NB4 (cell line): ENCODE measurements at regions not wholly inside any gene's neighbourhood (a gene's known extent, or its start where the extent isn't known, plus 50 kb on each side); places are given as distances from the start of the nearest gene placed in this dataset.
"Not testable (repeated sequence)": the region's sequence is repeated elsewhere in the genome, so short reads cannot be mapped to it uniquely, and the experiment has no call there.

Experiments used
- DNase-seq: peaks from one replicate; pipeline ENCODE4 v3.0.0; 2010; ENCODE audit warnings: low read depth
- H3K4me3 ChIP-seq: one replicate; pipeline ENCODE4 v1.5.1; 2011; ENCODE audit warnings: mild to moderate bottlenecking, low read depth, low read length, moderate library complexity
- CTCF ChIP-seq: IDR thresholded peaks from one replicate; pipeline ENCODE4 v1.5.1; 2012; ENCODE audit warnings: low read depth, low read length
- MAX ChIP-seq: IDR thresholded peaks from 2 replicates; pipeline ENCODE4 v1.6.1; 2011; ENCODE audit warnings: low read depth, low read length
- MYC ChIP-seq: IDR thresholded peaks from 2 replicates; pipeline ENCODE4 v1.6.1; 2011; ENCODE audit warnings: low read depth, low read length
- POLR2A ChIP-seq: IDR thresholded peaks from 2 replicates; pipeline ENCODE4 v1.6.1; 2011; ENCODE audit warnings: mild to moderate bottlenecking; ENCODE audit not compliant: insufficient read length; ENCODE audit errors: extremely low read depth

GRCh38 chr17:31646642-31647041 lies 212.4 kb downstream of the COPRS start:
- DNase-seq: no peak
- TF ChIP-seq CTCF: no peak
- no peak for TF ChIP-seq MAX
- TF ChIP-seq MYC: no peak
- no peak for TF ChIP-seq POLR2A
- no peak overlapping the region for H3K4me3 ChIP-seq

- DNase-seq: no peak
These were observed 213.7 kb downstream of the COPRS start for GRCh38 chr17:31645351-31645750.

GRCh38 chr17:31631766-31632165 lies 227.3 kb downstream of the COPRS start:
- TF ChIP-seq POLR2A (no peak), MYC (no peak)
- no peak for DNase-seq
- H3K4me3 ChIP-seq: no peak overlapping the region

More at GRCh38 chr17:31645351-31645750, 213.7 kb downstream of the COPRS start:
- no peak overlapping the region for H3K4me3 ChIP-seq
- no peak for TF ChIP-seq POLR2A
- no peak for TF ChIP-seq CTCF
- no peak for TF ChIP-seq MYC
- TF ChIP-seq MAX: no peak

- H3K4me3 ChIP-seq, DNase-seq: not testable (repeated sequence)
These were observed 228.2 kb downstream of the COPRS start for GRCh38 chr17:31630866-31631265.

- H3K4me3 ChIP-seq: no peak overlapping the region
- no peak for DNase-seq
- TF ChIP-seq MYC (no peak), MAX (no peak), CTCF (no peak), POLR2A (no peak)
These were observed 229.2 kb downstream of the COPRS start for GRCh38 chr17:31629696-31630470.

- no peak overlapping the region for H3K4me3 ChIP-seq
- no peak for DNase-seq
- TF ChIP-seq MAX (no peak), POLR2A (no peak), MYC (no peak), CTCF (no peak)
These were observed 231.1 kb downstream of the COPRS start for GRCh38 chr17:31627960-31628359.

GRCh38 chr17:31623990-31624389 lies 232.5 kb downstream of the RAB11FIP4 start:
- no peak for TF ChIP-seq CTCF
- TF ChIP-seq MYC: no peak
- no peak for DNase-seq
- H3K4me3 ChIP-seq: no peak overlapping the region
